LNCaP clone FGC (cell line): ENCODE measurements at regions not wholly inside any gene's neighbourhood (a gene's known extent, or its start where the extent isn't known, plus 50 kb on each side); places are given as distances from the start of the nearest gene placed in this dataset.

Experiments
- DNase-seq: peaks from one replicate; pipeline ENCODE4 v3.0.0-alpha.2; 2011; ENCODE audit warnings: low read depth
- H3K4me3 ChIP-seq: 2 replicates; pipeline ENCODE4 v1.5.1; 2011; ENCODE audit warnings: mild to moderate bottlenecking, low read depth, low read length, control low read depth
- CTCF ChIP-seq: IDR thresholded peaks from 2 replicates; pipeline ENCODE4 v1.5.1; 2012; ENCODE audit warnings: mild to moderate bottlenecking; ENCODE audit not compliant: control insufficient read depth, insufficient read depth; ENCODE audit errors: extremely low read depth

GRCh38 chr1:4086085-4086850 lies 186.2 kb upstream of the C1orf174 start:
- TF ChIP-seq CTCF, result no peak
- no peak overlapping the region for H3K4me3 ChIP-seq
- DNase-seq, result no peak

- DNase-seq, result no peak
- H3K4me3 ChIP-seq, result no peak overlapping the region
- no peak for TF ChIP-seq CTCF
Measured at GRCh38 chr1:4086921-4087320, 186.8 kb upstream of the C1orf174 start.

- H3K4me3 ChIP-seq, result no peak overlapping the region
- no peak for DNase-seq
- no peak for TF ChIP-seq CTCF
Measured at GRCh38 chr1:4087530-4088420, 187.7 kb upstream of the C1orf174 start.

- no peak for TF ChIP-seq CTCF
- H3K4me3 ChIP-seq, result no peak overlapping the region
- DNase-seq, result no peak
Measured at GRCh38 chr1:4088676-4089075, 188.6 kb upstream of the C1orf174 start.

GRCh38 chr1:4089421-4090175 lies 189.5 kb upstream of the C1orf174 start:
- TF ChIP-seq CTCF, result no peak
- DNase-seq, result no peak
- no peak overlapping the region for H3K4me3 ChIP-seq

- no peak for DNase-seq
- no peak for TF ChIP-seq CTCF
- H3K4me3 ChIP-seq, result no peak overlapping the region
Measured at GRCh38 chr1:4090556-4090955, 190.5 kb upstream of the C1orf174 start.
